GM19238 (cell line): ENCODE measurements at regions not wholly inside any gene's neighbourhood (a gene's known extent, or its start where the extent isn't known, plus 50 kb on each side); places are given as distances from the start of the nearest gene placed in this dataset.
A peak's percentile ranks its signal among the peaks of the same experiment; 100 is the strongest.
"Not testable (repeated sequence)": the region's sequence is repeated elsewhere in the genome, so short reads cannot be mapped to it uniquely, and the experiment has no call there.

Experiments used
- DNase-seq: peaks from one replicate; pipeline ENCODE4 v3.0.0; 2011; ENCODE audit warnings: low spot score; ENCODE audit not compliant: insufficient read length

- DNase-seq, result no peak
Observed at GRCh38 chr6:133788556-133788955, 100.4 kb upstream of the TCF21 start.

GRCh38 chr6:133789449-133789848 is 99.5 kb upstream of the TCF21 start:
- not testable (repeated sequence) for DNase-seq

DNA sequence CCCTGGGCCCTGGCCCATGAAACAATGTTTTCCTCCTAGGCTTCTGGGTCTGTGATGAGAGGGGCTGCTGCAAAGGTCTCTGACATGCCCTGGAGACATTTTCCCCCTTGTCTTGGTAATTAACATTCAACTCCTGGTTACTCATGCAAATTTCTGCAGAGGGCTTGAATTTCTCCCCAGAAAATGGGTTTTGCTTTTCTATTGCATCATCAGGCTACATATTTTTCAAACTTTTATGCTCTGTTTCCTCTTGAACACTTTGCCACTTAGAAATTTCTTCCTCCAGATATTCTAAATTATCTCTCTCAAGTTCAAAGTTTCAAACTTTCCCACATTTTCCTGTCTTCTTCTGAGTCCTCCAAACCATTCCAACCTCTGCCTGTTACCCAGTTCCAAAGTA is 98.2 kb upstream of the TCF21 start:
- not testable (repeated sequence) for DNase-seq

GRCh38 chr6:133795051-133795450 is 93.9 kb upstream of the TCF21 start:
- not testable (repeated sequence) for DNase-seq

DNA sequence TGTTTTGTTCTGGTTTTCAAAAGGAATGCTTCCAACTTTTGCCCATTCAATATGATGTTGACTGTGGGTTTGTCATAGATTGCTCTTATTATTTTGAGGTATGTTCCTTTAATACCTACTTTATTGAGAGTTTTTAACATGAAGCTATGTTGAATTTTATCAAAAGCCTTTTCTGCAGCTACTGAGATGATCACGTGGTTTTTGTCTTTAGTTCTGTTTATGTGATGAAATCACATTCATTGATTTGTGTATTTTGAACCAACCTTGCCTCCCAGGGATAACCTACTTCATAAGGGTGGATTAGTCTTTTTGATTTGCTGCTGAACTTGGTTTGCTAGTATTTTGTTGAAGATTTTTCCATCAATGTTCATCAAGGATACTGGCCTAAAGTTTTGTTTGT is 92.7 kb upstream of the TCF21 start:
- DNase-seq, result no peak

DNA sequence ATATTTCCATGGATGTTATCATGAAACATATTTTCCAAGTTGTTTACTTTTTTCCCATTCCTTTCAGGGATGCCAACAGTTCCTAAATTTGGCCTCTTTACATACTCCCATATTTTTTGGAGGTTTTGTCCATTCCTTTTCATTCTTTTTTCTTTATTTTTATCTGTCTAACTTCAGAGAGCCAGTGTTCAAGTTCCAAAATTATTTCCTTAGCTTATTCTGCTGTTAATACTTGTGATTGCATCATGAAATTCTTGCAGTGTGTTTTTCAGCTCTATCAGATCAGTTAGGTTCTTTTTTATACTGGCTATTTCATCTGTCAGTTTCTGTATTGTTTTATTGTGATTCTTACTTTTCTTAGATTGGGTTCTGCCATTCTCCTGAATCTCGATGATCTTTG is 89.9 kb upstream of the TCF21 start:
- no peak for DNase-seq

DNA sequence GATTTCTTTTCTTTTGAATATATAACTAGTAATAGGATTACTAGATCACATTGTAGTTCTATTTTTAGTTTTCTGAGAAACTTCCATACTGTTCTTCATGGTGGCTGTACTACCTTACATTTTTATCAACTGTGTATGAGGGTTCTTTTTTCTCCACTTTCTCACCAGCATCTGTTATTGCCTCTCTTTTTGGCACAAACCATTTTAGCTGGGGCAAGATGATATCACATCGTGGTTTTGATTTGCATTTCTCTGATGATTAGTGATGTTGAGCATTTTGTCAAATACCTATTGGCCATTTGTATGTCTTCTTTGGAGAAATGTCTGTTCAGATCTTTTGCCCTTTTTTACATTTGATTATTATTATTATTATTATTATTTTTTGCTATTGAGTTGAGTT is 86.1 kb upstream of the TCF21 start:
- no peak for DNase-seq

DNA sequence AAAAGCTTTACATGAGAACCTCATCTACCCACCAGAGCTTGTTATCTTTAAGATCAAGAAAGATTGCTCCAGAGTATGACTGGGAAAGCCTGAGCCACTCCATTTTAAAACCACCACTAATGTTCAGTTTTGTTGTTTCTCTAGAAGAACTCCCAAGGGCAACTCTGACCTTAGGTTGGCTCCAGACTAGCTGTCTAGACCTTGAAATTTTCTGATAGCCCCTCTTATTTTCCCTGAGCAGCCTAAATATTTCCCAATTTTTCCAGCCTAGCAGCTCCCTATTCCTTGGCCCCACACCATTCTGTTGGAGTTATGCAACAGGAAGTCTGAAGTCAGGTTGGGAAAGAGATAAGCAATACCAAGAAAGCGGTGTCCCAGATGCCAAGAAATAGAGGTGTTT is 84.6 kb upstream of the TCF21 start:
- no peak for DNase-seq

DNA sequence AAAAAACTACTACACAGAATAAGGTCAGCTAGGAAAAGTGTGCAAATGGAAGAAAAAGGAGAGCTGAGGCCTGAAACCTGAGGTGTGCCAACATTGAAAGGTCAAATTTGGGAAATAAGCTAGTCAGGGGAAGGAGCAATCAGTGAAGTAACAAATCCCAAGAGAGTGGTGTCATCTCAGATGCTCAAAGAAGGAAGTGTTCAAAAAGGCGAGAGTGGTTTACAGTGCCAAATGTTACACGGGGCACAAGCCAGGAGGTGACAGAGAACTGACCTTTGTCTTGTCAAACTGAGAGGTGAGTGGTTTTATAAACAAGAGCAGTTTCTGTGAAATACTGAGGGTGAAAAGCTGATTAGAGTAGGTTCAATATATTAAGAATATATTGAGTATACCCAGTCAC is 83.0 kb upstream of the TCF21 start:
- DNase-seq, result no peak

GRCh38 chr6:133806382-133807140 is 82.4 kb upstream of the TCF21 start:
- DNase-seq, result no peak

DNA sequence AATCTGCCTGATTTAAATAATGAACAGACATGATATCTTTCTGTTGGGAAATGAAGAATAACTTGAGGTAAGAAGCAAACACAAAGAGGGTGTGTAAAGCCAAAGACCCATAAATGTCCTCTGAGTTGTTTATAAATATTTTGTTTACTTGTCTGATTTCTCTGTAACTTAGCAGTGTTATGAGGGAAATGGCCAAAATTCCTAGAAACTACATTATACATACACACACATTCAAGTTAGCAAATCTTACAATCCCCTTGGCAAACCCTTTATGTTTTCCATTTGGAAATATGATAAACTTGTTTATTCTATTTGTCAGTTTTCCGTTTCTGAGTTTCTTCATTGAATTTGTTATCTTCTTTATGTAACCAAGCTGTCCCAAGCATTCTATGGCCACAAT is 81.4 kb upstream of the TCF21 start:
- DNase-seq, result no peak

GRCh38 chr6:133809406-133809805 is 79.5 kb upstream of the TCF21 start:
- DNase-seq, result no peak

- DNase-seq, result no peak
Observed at GRCh38 chr6:133811557-133811956, 77.4 kb upstream of the TCF21 start.

- DNase-seq, result not testable (repeated sequence)
Observed at GRCh38 chr6:133812446-133812845, 76.5 kb upstream of the TCF21 start.

DNA sequence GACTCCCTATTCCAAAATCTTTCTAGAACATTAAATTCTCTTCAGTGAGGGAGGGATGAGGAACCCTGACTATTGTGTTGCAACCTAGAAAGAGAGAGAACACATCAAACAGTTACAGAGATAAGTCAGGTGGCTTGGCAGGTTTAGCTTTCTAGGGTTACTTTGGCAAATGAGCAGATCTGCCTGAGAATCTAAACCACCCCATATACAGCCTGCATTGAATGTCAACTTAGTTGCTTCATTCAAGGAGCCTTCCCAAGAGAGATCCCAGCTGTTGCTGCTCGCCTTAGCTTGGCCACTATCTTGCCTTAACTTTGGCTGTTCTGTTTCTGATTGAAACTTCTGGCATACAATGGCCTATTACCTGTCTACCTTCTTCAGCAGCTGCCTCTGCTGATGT is 74.7 kb upstream of the TCF21 start:
- no peak for DNase-seq

DNA sequence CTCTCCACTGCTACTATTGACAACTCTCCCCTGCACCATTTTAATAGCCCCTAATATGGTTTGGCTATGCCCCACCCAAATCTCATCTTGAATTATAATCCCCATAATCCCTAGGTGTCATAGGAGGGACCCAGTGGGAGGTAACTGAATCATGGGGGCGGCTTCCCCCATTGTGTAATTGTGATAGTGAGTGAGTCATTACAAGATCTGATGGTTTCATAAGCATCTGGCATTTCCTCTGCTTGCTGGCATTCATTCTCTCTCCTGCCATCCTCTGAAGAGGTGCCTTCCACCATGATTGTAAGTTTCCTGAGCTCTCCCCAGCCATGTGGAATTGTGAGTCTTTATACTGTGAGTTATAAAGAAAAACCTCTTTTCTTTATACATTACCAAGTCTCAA is 74.1 kb upstream of the TCF21 start:
- DNase-seq, result no peak

GRCh38 chr6:133815313-133815712 is 73.6 kb upstream of the TCF21 start:
- DNase-seq, result no peak

GRCh38 chr6:133816171-133816570 is 72.7 kb upstream of the TCF21 start:
- DNase-seq, result no peak

DNA sequence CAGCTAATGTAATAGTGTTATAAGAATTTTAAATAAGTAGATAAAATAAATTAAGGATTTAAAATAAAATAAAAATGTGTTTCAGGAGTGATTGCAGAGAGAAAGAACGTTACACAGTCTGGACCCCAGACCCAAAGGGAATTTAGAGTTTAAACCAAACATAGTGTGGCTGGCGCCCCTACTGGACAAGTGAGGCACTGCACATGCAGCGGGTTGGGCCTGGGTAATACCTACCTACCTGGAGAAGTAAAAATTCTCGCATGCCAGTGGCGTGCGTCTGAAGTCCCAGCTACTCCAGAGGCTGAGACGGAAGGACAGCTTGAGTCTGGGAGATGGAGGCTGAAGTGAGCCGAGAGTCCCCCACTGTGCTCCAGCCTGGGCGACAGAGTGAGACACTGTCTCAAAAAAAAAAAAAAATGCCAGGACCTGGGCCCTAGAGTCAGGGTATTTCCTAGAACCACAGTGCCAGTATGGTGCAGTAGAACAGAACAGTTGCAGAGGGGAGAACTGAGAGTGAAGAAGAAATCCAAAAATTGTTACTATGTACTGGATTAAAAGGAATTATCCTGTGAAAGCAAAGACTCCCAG is 71.4 kb upstream of the TCF21 start:
- DNase-seq, result peak; percentile 5

- no peak for DNase-seq
Observed at GRCh38 chr6:133818320-133818719, 70.6 kb upstream of the TCF21 start.

DNA sequence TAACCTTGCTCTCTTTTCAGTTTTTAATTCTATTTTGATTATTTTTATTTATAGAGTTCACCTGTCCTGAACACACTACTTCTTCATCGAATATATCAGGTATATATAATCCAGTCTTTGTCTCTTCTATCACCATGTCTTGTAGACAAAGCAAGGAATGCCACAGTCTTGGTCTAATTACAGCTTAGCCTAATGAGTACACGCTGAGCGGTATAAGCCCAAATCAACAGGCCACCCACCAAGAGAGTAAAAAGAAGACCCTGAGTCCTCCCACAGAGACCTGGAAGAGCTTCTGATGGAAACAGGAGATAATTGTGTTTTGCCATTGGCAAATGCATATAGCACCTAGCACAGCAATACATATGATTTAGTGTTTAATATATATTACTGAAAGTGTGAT is 68.7 kb upstream of the TCF21 start:
- no peak for DNase-seq

DNA sequence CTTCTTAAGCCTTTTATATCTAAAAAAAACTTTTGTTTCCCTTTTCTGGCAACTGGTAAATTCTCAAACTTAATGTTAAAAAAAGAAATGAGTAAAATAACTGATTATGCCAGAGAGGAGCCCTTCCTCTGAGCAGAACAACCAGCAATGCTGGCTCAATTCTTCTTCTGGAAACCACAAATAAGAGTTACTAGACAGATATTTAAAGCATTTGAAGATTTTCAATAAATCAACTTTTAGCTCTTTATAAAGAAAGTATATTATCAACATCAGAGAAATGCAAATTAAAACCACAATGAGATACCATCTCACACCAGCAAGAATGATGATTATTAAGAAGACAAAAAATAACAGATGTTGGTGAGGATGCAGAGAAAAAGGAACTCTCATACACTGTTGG is 61.1 kb upstream of the TCF21 start:
- DNase-seq, result no peak

- no peak for DNase-seq
Observed at GRCh38 chr6:133833949-133834359, 55.0 kb upstream of the TCF21 start.
